Neutrophil (primary cell): ENCODE measurements at regions not wholly inside any gene's neighbourhood (a gene's known extent, or its start where the extent isn't known, plus 50 kb on each side); places are given as distances from the start of the nearest gene placed in this dataset.

Experiments
- H3K27ac ChIP-seq: fragments of 200-600 bp; sonication (generic); 2 replicates; pipeline ENCODE4 v1.5.1; 2016; ENCODE audit warnings: mild to moderate bottlenecking, moderate library complexity
- H3K27me3 ChIP-seq: fragments of 200-600 bp; sonication (generic); 2 replicates; pipeline ENCODE4 v1.6.0; 2016; ENCODE audit warnings: mild to moderate bottlenecking
- H3K36me3 ChIP-seq: fragments of 200-600 bp; sonication (generic); 2 replicates; pipeline ENCODE4 v1.5.1; 2017
- H3K4me1 ChIP-seq, 2 experiments: fragments of 200-600 bp in 1 of 2; sonication (generic) in 1 of 2; 1 replicate in 1 of 2; 2 replicates in 1 of 2; pipeline versions ENCODE4 v1.5.1 to v1.6.1; 2013 to 2016; ENCODE audit warnings: low read depth in 1 of 2, low read length in 1 of 2, mild to moderate bottlenecking in 1 of 2, moderate library complexity in 1 of 2; ENCODE audit not compliant: control insufficient read depth in 1 of 2, insufficient read depth in 1 of 2
- H3K4me3 ChIP-seq, 2 experiments: fragments of 200-600 bp in 1 of 2; sonication (generic) in 1 of 2; 1 replicate in 1 of 2; 2 replicates in 1 of 2; pipeline ENCODE4 v1.5.1; 2013 to 2016; ENCODE audit warnings: low read depth in 1 of 2, low read length in 1 of 2, mild to moderate bottlenecking in 1 of 2, moderate library complexity in 1 of 2
- H3K9me3 ChIP-seq: fragments of 200-600 bp; sonication (generic); 2 replicates; pipeline ENCODE4 v1.5.1; 2016
- TF ChIP-seq, protein P1 (sequence below): fragments of 200-600 bp; sonication (generic); IDR thresholded peaks from 2 replicates; pipeline ENCODE4 v1.5.1; 2016; ENCODE audit warnings: antibody characterized with exemption

DNA sequence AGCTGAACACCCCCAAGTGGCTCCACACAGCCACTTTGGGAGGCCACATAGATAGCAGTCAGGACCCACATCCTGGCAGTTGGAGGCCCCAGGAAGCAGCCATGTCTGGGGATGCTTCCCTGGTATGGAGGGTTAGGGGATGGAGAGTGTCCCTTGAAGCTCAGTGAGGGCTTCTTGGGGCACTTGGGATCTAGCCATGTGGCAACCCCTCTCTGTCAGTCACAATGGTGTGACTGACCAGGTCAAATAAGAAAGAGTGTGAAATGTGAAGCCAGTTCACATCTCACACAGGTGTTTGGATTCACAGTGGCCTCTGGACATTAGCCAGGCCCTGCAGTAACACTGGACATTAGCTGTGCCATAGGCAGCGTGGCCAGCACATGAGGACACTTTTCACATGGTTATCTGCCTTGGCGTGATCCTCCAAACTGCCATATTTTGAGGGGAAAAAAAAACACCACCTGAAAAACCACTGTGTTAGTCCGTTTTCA lies 53.9 kb upstream of the IL17B start:
- peaks cover 33% of the 10 kb centered on the region in 2 experiments for H3K4me1 ChIP-seq
- H3K9me3 ChIP-seq, result no peaks in the 10 kb centered on the region
- no peaks in the 10 kb centered on the region for H3K27me3 ChIP-seq
- H3K27ac ChIP-seq, result no peak overlapping the region
- H3K36me3 ChIP-seq, result no peaks in the 10 kb centered on the region
- no peak overlapping the region for H3K4me3 ChIP-seq
- TF ChIP-seq, protein P1, sequence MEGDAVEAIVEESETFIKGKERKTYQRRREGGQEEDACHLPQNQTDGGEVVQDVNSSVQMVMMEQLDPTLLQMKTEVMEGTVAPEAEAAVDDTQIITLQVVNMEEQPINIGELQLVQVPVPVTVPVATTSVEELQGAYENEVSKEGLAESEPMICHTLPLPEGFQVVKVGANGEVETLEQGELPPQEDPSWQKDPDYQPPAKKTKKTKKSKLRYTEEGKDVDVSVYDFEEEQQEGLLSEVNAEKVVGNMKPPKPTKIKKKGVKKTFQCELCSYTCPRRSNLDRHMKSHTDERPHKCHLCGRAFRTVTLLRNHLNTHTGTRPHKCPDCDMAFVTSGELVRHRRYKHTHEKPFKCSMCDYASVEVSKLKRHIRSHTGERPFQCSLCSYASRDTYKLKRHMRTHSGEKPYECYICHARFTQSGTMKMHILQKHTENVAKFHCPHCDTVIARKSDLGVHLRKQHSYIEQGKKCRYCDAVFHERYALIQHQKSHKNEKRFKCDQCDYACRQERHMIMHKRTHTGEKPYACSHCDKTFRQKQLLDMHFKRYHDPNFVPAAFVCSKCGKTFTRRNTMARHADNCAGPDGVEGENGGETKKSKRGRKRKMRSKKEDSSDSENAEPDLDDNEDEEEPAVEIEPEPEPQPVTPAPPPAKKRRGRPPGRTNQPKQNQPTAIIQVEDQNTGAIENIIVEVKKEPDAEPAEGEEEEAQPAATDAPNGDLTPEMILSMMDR, result no peak

GRCh38 chr5:149432376-149432775 lies 53.3 kb upstream of the IL17B start:
- Histone ChIP-seq H3K4me1 (peaks cover 33% of the 10 kb centered on the region in 2 experiments), H3K4me3 (no peak overlapping the region), H3K27me3 (no peaks in the 10 kb centered on the region), H3K27ac (no peak overlapping the region), H3K36me3 (no peaks in the 10 kb centered on the region), H3K9me3 (no peaks in the 10 kb centered on the region)
- TF ChIP-seq, protein P1, result no peak

DNA sequence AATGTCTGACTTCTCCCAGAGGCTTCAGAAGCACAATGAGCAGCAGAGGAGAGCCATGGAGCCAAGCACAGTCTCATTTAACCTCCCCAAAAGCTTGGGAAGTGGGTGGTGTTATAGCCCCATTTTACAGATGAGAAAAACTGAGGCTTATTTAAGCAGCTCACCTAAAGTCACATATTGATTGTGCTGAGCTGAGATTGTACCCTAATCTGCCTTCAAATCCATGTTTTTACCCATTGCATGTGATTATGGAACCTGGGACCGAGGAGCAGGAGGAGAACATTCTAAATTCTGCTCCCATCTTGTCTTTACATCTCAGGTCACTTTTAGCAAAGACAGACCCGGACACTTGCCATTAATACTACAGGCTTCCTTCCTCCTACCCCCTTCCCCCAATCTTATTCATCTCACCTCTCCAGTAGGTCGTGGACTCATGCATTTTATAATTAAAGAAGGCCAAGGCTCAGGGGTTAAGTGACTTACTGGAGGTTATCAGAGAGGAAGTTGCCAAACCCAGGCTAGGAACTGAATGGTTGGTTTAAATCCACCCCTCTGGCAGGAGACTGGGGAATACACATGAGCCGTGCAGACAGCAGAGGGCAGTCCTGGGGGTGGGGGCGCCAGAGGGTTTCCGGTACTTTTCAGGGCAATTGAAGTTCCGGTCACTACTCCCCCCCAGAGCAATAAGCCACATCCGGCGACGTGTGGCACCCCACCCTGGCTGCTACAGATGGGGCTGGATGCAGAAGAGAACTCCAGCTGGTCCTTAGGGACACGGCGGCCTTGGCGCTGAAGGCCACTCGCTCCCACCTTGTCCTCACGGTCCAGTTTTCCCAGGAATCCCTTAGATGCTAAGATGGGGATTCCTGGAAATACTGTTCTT lies 51.0 kb upstream of the IL17B start:
- TF ChIP-seq, protein P1, result no peak
- Histone ChIP-seq H3K27me3 (no peaks in the 10 kb centered on the region), H3K36me3 (no peaks in the 10 kb centered on the region), H3K9me3 (no peaks in the 10 kb centered on the region), H3K4me3 (peak overlapping the region in 1 of 2 experiments; percentile 39), H3K27ac (peak overlapping the region; percentile 59), H3K4me1 (peaks cover 33% of the 10 kb centered on the region in 2 experiments)
